ENCODE measurements at regions not wholly inside any gene's neighbourhood (a gene's known extent, or its start where the extent isn't known, plus 50 kb on each side); places are given as distances from the start of the nearest gene placed in this dataset.

- TF ChIP-seq CTCF (IDR thresholded peaks at IDR 0.05) (no peak), CHD2 (IDR thresholded peaks at IDR 0.05; ENCODE audit: low read length, partially characterized antibody) (no peak), POLR2AphosphoS5 (IDR thresholded peaks at IDR 0.05; ENCODE audit: low read depth, low read length) (no peak), RAD21 (IDR thresholded peaks at IDR 0.05; ENCODE audit: low read length) (no peak), GABPA (IDR thresholded peaks at IDR 0.05; ENCODE audit: low read depth) (no peak), FOXM1 (IDR thresholded peaks at IDR 0.05; ENCODE audit: low read depth) (no peak), EZH2phosphoT487 (IDR thresholded peaks at IDR 0.05; ENCODE audit: borderline replicate concordance, low read depth) (no peak), RFX5 (IDR thresholded peaks at IDR 0.05; ENCODE audit: low read length) (no peak), TCF12 (IDR thresholded peaks at IDR 0.05) (no peak), YY1 (IDR thresholded peaks at IDR 0.05; ENCODE audit: low read depth) (no peak), IRF3 (IDR thresholded peaks at IDR 0.05; ENCODE audit: low read depth, low read length) (no peak)
Observed at GRCh38 chr10:57314046-57314445, 953.0 kb upstream of the ZWINT start.
